ENCODE measurements at regions not wholly inside any gene's neighbourhood (a gene's known extent, or its start where the extent isn't known, plus 50 kb on each side); places are given as distances from the start of the nearest gene placed in this dataset.

- H3K27ac ChIP-seq (ENCODE audit: insufficient read depth, low read length), result no peak overlapping the region
- H3K79me2 ChIP-seq (ENCODE audit: control insufficient read depth, insufficient read depth, low read length), result no peaks in the 10 kb centered on the region
- H4K20me1 ChIP-seq (ENCODE audit: control insufficient read depth, extremely low read depth, insufficient read depth, low read length), result no peaks in the 10 kb centered on the region
- H3K9me3 ChIP-seq (ENCODE audit: control insufficient read depth, insufficient read depth, low read depth, low read length), result no peaks in the 10 kb centered on the region
- no peak overlapping the region for H3K4me3 ChIP-seq (replicated peaks in 1 of 4; ENCODE audit: control extremely low read depth in 1 of 4, insufficient read depth in 1 of 4, low read depth in 3 of 4, low read length in 4 of 4)
- no peaks in the 10 kb centered on the region for H3K4me1 ChIP-seq (ENCODE audit: control insufficient read depth, extremely low read depth, insufficient read depth, low read length)
- no peaks in the 10 kb centered on the region for H3K36me3 ChIP-seq (ENCODE audit: control insufficient read depth, insufficient read depth, low read length)
- no peak for TF ChIP-seq EZH2 (IDR thresholded peaks at IDR 0.05; ENCODE audit: low read length, missing control alignments)
- TF ChIP-seq CTCF (conservative IDR thresholded peaks at IDR 0.05 in 1 of 2, IDR thresholded peaks at IDR 0.05 in 1 of 2; ENCODE audit: low read depth in 1 of 2, low read length in 2 of 2), result no peak
- no peaks in the 10 kb centered on the region for H3K27me3 ChIP-seq (ENCODE audit: control insufficient read depth, insufficient read depth, low read length)
- H3K4me2 ChIP-seq (ENCODE audit: extremely low read depth, insufficient read depth, low read length), result no peak overlapping the region
- no peak overlapping the region for H3K9ac ChIP-seq (ENCODE audit: insufficient read depth, low read length)
- H2AFZ ChIP-seq (ENCODE audit: low read length), result no peak overlapping the region
- no peak for DNase-seq (ENCODE audit: low read depth in 2 of 2)
These were observed 128.9 kb upstream of the DNAH14 start for GRCh38 chr1:224800486-224801119.

- H3K4me1 ChIP-seq (ENCODE audit: control insufficient read depth, extremely low read depth, insufficient read depth, low read length), result no peaks in the 10 kb centered on the region
- no peaks in the 10 kb centered on the region for H3K9me3 ChIP-seq (ENCODE audit: control insufficient read depth, insufficient read depth, low read depth, low read length)
- no peak overlapping the region for H2AFZ ChIP-seq (ENCODE audit: low read length)
- no peak overlapping the region for H3K9ac ChIP-seq (ENCODE audit: insufficient read depth, low read length)
- no peaks in the 10 kb centered on the region for H4K20me1 ChIP-seq (ENCODE audit: control insufficient read depth, extremely low read depth, insufficient read depth, low read length)
- H3K4me2 ChIP-seq (ENCODE audit: extremely low read depth, insufficient read depth, low read length), result no peak overlapping the region
- TF ChIP-seq EZH2 (IDR thresholded peaks at IDR 0.05; ENCODE audit: low read length, missing control alignments) (no peak), CTCF (conservative IDR thresholded peaks at IDR 0.05 in 1 of 2, IDR thresholded peaks at IDR 0.05 in 1 of 2; ENCODE audit: low read depth in 1 of 2, low read length in 2 of 2) (no peak)
- H3K36me3 ChIP-seq (ENCODE audit: control insufficient read depth, insufficient read depth, low read length), result no peaks in the 10 kb centered on the region
- no peak for DNase-seq (ENCODE audit: low read depth in 2 of 2)
- H3K27me3 ChIP-seq (ENCODE audit: control insufficient read depth, insufficient read depth, low read length), result no peaks in the 10 kb centered on the region
- H3K27ac ChIP-seq (ENCODE audit: insufficient read depth, low read length), result no peak overlapping the region
- no peak overlapping the region for H3K4me3 ChIP-seq (replicated peaks in 1 of 4; ENCODE audit: control extremely low read depth in 1 of 4, insufficient read depth in 1 of 4, low read depth in 3 of 4, low read length in 4 of 4)
- no peaks in the 10 kb centered on the region for H3K79me2 ChIP-seq (ENCODE audit: control insufficient read depth, insufficient read depth, low read length)
These were observed 127.5 kb upstream of the DNAH14 start for GRCh38 chr1:224801844-224802490.

GRCh38 chr1:224802617-224803016 lies 126.9 kb upstream of the DNAH14 start:
- no peak overlapping the region for H3K9ac ChIP-seq (ENCODE audit: insufficient read depth, low read length)
- TF ChIP-seq EZH2 (IDR thresholded peaks at IDR 0.05; ENCODE audit: low read length, missing control alignments), result no peak
- TF ChIP-seq CTCF (conservative IDR thresholded peaks at IDR 0.05 in 1 of 2, IDR thresholded peaks at IDR 0.05 in 1 of 2; ENCODE audit: low read depth in 1 of 2, low read length in 2 of 2), result no peak
- H4K20me1 ChIP-seq (ENCODE audit: control insufficient read depth, extremely low read depth, insufficient read depth, low read length), result no peaks in the 10 kb centered on the region
- H2AFZ ChIP-seq (ENCODE audit: low read length), result no peak overlapping the region
- H3K36me3 ChIP-seq (ENCODE audit: control insufficient read depth, insufficient read depth, low read length), result no peaks in the 10 kb centered on the region
- no peak for DNase-seq (ENCODE audit: low read depth in 2 of 2)
- no peaks in the 10 kb centered on the region for H3K4me1 ChIP-seq (ENCODE audit: control insufficient read depth, extremely low read depth, insufficient read depth, low read length)
- H3K79me2 ChIP-seq (ENCODE audit: control insufficient read depth, insufficient read depth, low read length), result no peaks in the 10 kb centered on the region
- no peak overlapping the region for H3K27ac ChIP-seq (ENCODE audit: insufficient read depth, low read length)
- H3K4me2 ChIP-seq (ENCODE audit: extremely low read depth, insufficient read depth, low read length), result no peak overlapping the region
- no peaks in the 10 kb centered on the region for H3K27me3 ChIP-seq (ENCODE audit: control insufficient read depth, insufficient read depth, low read length)
- no peak overlapping the region for H3K4me3 ChIP-seq (replicated peaks in 1 of 4; ENCODE audit: control extremely low read depth in 1 of 4, insufficient read depth in 1 of 4, low read depth in 3 of 4, low read length in 4 of 4)
- no peaks in the 10 kb centered on the region for H3K9me3 ChIP-seq (ENCODE audit: control insufficient read depth, insufficient read depth, low read depth, low read length)

All from fibroblast of lung (primary cell).